Renal cortical epithelial cell (primary cell): ENCODE measurements at regions not wholly inside any gene's neighbourhood (a gene's known extent, or its start where the extent isn't known, plus 50 kb on each side); places are given as distances from the start of the nearest gene placed in this dataset.
"Not testable (repeated sequence)": the region's sequence is repeated elsewhere in the genome, so short reads cannot be mapped to it uniquely, and the experiment has no call there.

Source experiments
- DNase-seq: peaks from one replicate; pipeline ENCODE4 v3.0.0-alpha.2; 2011; ENCODE audit warnings: low read depth

DNA sequence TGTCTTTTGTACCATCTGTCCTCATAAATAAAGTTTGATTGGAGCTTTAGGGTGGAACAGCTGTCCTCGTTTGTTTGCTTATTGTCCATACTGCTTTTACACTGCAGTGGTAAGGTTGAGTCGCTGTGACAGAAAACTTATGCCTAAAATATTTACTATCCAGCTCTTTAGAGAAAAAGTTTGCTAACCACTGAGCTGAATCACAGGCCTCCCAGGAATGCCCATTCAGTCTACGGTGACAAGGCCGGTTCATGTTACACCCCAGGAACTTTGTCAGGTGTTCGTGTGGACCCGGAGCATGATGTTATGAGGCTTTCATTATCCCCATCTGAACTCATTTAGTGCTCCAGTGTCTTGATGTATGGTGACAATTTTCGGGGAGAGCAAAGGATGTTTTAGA lies 401.1 kb downstream of the SAMD5 start:
- peak; percentile 60 for DNase-seq

DNA sequence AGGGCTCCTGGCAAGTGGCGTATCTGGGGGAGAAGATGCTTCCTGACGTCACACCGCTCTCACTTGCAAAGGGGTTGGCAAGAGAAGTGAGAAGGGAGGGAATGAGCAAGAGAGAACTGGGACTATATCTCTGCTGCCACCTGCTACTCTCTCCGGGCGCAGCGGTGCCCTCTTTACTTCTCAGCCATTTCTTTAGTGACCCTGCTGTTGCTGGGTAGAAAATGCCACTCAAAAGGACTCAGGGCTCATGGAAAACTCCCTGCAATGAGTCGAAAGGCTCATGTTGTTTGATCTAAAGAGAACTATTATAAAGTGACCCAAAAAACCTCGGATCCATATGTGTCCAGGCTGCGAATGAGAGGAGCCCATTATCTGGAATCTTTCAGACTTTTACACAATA lies 401.8 kb downstream of the SAMD5 start:
- no peak for DNase-seq

DNA sequence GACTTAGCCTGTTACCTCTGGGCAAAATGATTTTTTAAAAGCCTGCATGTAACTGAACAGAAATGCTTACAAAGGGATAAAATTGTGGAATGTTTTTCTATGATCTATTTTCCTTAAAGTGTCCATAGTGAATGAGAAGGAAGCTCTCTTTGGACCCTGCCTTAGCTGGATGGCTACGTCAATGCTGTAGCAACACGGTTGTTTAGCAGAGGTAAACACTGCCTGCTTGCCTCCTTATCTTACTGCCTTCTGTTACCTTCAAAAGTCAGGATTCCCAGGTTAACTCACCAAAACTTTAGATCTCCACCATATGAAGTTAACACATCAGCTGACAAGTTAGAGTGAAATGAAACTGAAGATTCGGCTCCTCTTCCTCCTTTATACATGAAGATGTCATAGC lies 402.6 kb downstream of the SAMD5 start:
- no peak for DNase-seq

DNA sequence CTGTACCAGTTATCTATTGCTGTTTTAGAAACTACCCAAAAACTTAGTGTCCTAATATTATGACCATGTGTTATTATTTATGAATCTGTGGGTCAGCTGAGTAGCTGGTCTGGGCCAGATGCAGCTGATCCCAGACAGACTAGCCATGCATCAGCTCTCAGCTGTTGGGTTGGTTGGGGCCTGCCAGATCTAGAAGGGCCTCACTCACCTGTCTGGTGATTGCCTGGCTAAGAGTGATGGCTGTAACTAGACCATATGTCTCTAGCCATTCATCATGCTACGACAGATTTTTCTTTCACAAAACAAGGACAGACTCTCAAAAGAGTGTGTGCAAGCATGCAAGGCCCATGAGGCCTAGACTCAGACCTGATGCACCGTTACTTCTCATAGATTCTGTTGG lies 403.2 kb downstream of the SAMD5 start:
- no peak for DNase-seq

DNA sequence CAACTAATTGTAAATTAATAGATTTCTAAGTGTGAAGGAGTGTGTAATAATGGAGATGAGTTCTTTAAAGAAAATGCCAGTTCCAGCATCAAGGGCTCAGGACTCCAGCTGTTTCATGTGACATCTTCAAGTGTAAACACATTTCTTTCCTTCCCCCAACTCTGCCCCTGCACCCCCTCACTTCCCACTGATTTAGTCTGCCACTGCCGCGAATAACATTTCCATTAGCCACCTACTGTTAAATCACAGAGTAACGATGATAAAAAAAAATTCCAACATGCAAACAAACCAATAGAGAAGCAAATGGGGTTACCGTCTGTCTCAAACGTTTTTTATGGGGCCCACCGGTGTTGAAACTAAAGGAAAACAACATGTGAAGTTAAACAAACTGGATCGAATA lies 414.3 kb downstream of the SAMD5 start:
- no peak for DNase-seq

DNA sequence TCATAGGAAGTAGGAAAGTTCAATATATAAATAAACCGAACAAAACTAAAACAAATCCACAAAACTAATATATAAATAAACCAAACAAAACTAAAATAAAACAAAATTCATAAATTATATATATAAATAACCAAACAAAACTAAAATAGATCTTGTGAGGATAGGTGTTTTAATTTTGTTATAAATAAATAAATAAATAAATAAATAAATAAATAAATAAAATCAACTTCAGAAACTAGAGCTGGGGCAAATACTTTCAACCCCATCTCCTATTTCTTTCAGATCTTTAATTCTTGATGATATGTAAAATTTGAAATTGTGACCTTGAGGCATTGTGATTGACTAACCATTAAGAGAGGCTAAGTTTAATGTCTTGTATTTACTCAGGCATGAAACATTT lies 416.1 kb downstream of the SAMD5 start:
- no peak for DNase-seq

DNA sequence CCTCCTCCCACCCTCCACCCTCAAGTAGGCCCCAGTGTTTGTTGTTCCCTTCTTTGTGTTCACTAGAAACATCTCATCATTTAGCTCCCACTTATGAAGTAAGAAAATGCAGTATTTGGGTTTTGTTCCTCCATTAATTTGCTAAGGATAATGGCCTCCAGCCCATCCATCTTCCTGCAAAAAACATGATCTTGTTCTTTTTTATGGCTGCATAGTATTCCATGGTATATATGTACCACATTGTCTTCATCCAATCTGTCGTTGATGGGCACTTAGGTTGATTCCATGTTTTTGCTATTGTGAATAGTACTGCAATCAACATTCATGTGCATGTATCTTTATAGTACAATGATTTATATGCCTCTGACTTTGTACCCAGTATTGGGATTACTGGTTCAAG lies 416.8 kb upstream of the SASH1 start:
- DNase-seq: no peak

DNA sequence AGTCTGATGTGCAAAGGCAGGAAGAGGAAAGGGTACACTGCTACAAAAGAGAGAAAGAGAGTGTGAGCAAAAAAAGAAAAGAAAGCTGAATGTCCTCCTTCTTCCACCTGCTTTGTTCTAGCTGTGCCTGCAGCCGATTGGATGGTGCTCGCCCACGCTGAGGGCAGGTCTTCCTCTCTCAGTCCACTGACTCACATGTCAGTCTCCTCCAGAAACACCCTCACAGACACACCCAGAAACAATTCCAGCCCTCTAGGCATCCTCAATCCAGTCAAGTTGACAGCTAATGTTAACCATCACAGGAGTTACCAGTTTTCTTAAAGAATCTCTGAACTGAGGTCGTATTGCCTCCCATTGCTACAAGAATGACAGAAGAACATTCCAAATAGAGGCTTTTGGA lies 411.9 kb upstream of the SASH1 start:
- DNase-seq: peak; percentile 37

DNA sequence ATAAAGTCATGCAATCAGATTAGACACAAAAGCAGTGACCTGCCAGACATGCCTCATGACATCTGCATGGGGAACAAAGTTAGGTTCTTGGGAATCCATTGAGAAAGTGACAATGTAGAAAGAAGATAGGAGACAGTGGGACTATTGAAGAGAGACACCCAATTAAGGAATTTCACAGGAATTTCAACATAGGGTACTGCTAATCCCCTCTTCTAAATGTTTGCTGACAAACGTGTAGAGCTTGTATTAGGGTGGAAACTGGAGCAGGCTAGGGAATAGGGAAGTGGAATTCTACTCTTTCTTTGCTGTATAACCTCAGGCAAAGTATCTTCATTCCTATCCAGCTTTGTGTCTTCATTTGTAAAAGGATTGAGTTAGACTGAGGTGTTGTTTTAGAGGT lies 409.4 kb upstream of the SASH1 start:
- no peak for DNase-seq

DNA sequence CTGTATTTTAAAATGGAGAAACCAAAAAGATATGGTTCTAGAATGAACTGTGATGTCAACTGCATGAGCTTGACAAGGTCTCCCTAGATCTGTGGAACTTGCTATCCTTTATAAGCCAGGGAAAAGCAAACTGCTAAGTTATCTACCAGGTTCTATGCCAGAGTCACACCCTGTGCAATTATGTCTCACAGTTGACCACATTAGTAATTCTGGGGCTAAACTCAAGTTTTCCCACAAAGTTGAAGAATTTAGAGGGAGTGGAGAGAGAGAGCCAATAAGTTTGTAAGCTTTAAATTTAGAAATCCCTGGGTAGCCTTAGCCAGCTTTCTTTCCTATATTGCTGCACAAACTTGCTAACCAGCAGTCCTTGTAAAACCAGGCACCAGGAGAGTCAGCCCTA lies 407.0 kb upstream of the SASH1 start:
- no peak for DNase-seq

DNA sequence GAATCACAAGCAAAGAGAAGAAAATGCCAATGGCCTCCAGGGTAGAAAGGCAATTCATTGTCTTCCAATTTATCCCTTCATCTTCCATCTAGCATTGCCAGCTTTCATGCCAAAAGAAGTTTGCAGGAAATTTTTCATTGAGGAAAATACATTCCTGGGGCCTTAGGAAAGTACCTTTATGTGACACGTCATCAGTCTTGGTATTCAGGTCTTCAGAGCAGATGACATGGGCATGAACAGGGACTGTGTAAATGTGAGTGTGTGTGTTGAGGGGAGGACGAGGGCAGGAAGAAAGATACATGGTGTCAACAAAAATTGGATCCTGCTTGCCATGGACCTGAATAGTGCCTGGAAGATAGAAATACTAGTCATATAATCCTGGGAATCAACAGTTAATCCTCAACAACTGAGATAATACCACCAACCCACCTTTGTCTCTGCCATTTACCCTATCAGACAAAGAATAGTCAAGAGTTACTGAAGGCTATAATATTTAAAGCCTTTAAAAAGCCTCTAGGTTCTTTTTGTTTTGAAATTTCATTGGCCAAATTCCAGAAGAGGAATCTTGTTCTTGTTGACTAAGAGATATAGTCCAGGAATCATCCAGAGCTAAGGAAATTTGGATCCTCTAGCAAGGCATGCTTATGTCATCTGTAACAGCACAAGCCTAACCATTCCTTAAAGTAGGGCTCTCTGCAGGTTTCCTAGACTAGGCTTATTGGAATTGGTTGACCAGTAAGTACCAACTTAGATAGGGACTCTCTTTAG lies 405.8 kb upstream of the SASH1 start:
- DNase-seq: no peak

DNA sequence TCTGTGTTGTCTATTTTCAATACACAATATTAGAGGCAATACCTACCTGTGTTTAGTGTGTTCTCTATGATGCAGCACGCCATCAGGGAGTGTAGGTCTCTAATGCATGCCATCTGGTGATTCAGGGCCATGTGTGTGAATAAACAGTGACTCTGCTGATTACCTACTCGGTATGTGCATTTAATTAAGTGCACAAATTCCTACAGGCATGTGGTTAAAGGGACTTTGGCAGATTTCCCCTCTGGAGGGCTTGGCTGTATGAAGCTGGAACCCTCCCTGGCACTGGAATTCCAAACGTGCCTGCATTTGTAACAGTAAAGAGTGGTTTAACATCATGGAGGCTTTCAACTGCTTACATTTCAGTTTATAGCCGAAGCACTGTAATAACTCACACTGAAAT lies 401.5 kb upstream of the SASH1 start:
- peak; percentile 93 for DNase-seq

DNA sequence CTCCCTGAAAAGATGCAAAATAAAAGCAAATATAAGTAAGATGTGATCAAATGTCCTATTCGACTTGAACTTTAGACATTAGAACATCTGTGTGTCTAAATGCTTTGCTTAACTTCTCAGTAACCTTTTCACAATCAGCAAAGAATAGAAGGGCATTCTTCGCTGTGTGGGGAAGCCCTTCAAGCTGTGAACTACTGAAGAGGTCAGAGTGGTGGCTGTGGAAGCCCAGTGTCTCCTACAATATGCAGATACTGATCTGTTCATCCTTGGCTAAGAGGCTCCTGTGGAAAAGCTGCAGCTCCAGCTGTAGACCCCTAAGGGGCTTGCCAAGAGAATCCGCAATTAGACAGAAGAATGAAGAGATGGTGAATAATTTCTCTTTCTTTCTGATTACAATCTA lies 400.3 kb upstream of the SASH1 start:
- DNase-seq: no peak

DNA sequence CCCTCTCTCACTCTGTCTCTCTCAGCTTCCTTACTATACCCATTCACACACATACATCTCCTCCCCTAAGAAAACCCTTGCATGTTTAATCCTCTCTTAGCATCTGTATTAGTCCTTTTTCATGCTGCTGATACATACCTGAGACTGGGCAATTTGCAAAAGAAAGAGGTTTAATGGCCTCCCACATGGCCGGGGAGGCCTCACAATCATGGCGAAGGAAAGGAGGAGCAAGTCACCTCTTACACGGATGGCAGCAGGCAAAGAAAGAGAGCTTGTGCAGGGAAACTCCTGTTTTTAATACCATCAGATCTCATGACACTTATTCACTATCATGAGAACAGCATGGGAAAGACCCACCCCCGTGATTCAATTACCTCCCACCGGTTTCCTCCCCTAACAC lies 398.5 kb upstream of the SASH1 start:
- no peak for DNase-seq

DNA sequence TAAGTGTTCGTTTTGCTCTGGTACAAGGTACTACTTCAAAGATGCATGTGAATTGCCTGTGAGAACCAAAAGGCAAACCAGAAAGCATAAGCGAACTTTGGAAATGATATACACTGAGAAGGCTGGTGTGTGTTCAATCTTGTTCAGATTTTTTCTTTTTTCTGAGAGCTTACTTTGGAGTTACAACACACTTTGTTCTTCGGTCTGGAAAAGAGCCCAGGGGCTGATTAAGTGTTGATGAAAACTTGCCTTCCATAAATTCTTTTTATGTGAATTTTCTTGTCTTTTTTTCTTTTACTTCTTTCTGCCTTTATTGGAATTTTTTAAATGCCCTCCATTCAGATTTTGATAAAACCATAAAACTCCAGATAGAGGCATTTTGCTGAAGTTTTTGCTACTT lies 395.1 kb upstream of the SASH1 start:
- DNase-seq: peak; percentile 12

DNA sequence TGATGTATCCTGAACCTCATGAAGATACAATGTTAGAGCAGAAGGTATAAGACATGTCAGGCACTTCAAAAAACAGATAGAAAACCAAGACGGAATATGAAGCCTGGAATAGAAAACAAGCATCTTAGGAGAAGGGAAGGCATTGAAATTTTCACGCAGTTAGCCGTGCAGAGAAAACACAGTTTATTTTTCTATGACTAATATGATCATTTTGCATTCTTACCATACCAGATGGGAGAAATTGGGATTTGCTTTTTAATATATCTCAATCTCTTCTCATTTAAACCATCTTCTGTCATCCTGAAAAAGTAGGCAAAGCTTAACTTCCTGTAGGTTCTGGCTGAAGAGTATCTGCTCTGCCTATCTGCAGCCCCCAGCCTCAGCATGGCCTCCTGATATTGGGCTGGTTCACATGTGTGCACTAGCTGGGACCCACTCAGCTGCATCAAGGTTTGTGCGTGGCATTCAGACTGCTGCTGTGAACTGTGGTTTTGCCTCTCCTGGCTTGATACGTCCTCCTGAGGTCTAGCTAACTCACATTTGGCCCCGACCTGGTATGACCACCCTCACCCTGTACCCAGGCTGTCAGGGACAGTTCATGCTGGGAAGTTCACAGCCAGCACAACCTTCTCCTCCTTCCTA lies 392.5 kb upstream of the SASH1 start:
- DNase-seq: peak; percentile 16

DNA sequence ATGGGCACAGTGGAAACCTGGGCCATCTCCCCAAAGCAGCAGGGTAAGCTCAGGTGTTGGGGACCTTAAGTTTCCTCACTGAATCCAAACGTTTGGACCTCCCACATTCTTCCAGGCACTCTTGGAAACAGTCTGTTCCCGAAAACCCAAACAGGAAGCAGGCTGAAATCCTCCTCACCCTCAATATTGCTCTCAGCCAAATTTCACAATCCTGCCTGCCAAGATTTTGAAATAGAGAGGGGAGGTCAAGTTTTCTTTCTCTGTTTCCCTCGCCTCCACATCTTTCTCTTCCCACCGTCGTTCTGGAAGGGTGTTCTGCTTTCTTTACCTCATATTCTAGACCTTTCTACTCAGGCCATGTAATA lies 392.0 kb upstream of the SASH1 start:
- DNase-seq: peak; percentile 39

DNA sequence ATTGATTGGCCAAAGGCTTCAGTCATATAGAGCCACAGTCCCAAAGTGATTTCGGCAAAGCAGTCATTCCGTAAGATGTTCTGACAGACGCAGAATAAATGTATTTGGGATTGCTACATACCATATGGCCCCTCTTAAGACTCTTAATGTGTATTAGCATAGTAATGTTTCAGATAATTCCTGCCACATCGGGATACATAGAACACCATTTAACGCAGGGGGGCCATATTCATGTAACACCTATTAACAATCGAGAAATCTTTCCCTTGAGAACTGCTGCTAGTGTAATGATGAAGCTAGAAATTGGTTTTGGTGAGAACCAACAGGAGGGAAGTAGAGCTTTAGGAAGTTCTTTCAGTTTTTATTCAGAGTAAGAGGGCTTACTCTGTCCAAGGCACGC lies 390.9 kb upstream of the SASH1 start:
- DNase-seq: no peak

DNA sequence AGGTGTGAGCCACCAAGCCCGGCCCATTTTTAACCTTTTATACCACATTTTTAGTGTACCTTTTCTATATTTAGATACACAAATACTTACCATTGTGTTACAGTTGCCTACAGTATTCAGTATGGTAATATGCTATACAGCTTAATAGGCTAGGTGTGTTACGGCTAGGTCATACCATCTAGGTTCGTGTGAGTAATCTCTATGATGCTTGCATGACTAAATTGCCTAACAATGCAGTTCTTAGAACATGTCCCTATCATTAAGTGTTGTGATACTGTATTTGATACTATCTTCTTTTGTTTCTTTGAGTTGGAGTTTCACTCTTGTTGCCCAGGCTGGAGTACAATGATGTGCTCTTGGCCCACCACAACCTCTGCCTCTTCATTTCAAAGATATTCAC lies 387.7 kb upstream of the SASH1 start:
- DNase-seq: peak; percentile 31

DNA sequence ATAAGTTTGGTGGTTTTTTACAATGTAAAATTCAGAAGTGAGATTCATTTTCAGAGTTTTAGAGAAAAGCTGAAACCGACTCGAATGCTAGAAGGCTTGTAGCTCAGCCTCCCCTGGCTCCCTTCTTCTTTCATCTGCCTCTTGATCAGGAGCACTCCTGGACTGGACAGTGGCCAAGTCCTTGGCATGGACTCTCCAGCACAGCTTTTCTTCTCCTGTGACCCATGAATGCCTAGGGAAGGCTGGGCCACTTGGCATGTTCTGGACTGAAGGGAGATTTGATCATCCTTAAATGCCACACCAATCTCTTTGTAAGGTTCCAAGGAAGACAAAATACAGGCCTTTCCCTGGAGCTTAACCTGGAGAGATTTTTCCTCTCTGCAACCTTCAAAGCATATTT lies 384.0 kb upstream of the SASH1 start:
- peak; percentile 27 for DNase-seq

DNA sequence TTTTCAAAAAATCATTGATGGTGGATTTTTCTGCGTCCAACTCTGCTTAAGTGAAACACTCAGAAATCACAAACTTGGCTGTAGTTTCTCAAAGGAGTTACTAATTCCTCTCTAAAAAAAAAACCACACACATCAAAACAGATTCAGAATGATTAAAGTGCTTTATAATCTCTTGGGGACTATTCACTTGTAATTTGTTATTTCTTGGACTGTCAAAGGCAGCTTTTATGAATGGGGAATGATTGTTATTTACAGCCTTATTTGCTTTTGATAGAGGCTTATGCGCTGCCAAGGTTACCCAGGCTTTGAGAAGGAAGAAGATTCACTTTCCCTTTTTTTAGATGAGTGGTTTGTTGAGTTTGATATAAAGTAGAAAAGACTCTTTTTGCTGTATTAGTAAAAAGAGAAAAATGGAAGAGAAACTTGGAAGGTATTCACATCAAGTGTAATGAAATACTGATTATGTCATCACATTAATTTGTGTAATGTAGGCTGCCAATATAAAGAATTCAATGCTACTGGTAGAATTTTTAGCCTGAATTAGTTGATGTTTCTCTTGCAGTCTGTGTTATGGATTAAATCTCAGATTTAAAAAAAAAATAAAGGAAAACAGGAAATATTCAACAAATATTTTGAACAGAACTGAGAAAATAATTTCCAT lies 381.0 kb upstream of the SASH1 start:
- DNase-seq: no peak

DNA sequence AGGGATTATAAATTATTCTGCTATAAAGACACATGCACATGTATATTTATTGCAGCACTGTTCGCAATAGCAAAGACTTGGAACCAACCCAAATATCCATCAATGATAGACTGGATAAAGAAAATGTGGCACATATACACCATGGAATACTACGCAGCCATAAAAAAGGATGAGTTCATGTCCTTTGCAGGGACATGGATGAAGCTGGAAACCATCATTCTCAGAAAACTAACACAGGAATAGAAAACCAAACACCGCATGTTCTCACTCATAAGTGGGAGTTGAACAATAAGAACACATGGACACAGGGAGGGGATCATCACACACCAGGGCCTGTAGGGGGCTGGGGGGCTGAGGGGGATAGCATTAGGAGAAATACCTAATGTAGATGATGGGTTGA lies 377.2 kb upstream of the SASH1 start:
- DNase-seq: not testable (repeated sequence)

DNA sequence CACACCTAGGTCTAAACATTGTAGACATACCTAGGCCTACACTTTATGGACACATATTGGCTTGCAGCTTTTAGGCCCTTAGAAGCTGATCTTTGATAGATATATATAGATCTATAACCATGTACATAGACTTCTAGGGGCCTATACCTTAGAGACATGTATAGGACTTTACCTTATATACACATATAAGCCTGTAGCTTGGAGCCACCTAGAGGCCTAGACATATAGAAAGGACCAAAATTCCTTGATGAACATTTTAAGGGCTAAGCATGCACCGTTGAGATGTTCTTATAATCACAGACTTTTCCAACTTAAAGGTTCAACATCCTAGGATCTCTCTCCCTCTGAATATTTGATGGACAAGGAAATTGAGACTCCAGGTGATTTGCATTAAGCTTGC lies 371.7 kb upstream of the SASH1 start:
- no peak for DNase-seq
